Stimulated activated naive CD4-positive, alpha-beta T cell treated with Interleukin-2 at 50 U/mL for 16 hours (primary cell): ENCODE measurements at regions not wholly inside any gene's neighbourhood (a gene's known extent, or its start where the extent isn't known, plus 50 kb on each side); places are given as distances from the start of the nearest gene placed in this dataset.

Experiments
- DNase-seq: peaks from one replicate; lab custom pipeline; 2025; lab: John Stamatoyannopoulos, UW

GRCh38 chr17:55582897-55583296, 71.6 kb upstream of the SMIM36 start:
- no peak for DNase-seq

GRCh38 chr17:55580596-55581133, 69.4 kb upstream of the SMIM36 start:
- no peak for DNase-seq

GRCh38 chr17:55577687-55578086, 66.4 kb upstream of the SMIM36 start:
- DNase-seq = peak; percentile 48

GRCh38 chr17:55576996-55577586, 65.8 kb upstream of the SMIM36 start:
- peak; percentile 50 for DNase-seq

GRCh38 chr17:55576237-55576995, 65.2 kb upstream of the SMIM36 start:
- no peak for DNase-seq

- no peak for DNase-seq
Observed at GRCh38 chr17:55575058-55575636, 63.9 kb upstream of the SMIM36 start.

- DNase-seq = no peak
Observed at GRCh38 chr17:55572599-55572998, 61.3 kb upstream of the SMIM36 start.

- no peak for DNase-seq
Observed at GRCh38 chr17:55572139-55572538, 60.9 kb upstream of the SMIM36 start.

- DNase-seq = no peak
Observed at GRCh38 chr17:55571095-55571494, 59.8 kb upstream of the SMIM36 start.

- DNase-seq = no peak
Observed at GRCh38 chr17:55570391-55570790, 59.1 kb upstream of the SMIM36 start.

- DNase-seq = no peak
Observed at GRCh38 chr17:55567240-55568214, 56.3 kb upstream of the SMIM36 start.

GRCh38 chr17:55564081-55564480, 52.8 kb upstream of the SMIM36 start:
- no peak for DNase-seq

GRCh38 chr17:55563363-55563762, 52.1 kb upstream of the SMIM36 start:
- DNase-seq = no peak

- no peak for DNase-seq
Observed at GRCh38 chr17:55561973-55562495, 50.8 kb upstream of the SMIM36 start.

GRCh38 chr17:55561316-55561972, 50.2 kb upstream of the SMIM36 start:
- DNase-seq = no peak
